ENCODE measurements at regions not wholly inside any gene's neighbourhood (a gene's known extent, or its start where the extent isn't known, plus 50 kb on each side); places are given as distances from the start of the nearest gene placed in this dataset.

DNA sequence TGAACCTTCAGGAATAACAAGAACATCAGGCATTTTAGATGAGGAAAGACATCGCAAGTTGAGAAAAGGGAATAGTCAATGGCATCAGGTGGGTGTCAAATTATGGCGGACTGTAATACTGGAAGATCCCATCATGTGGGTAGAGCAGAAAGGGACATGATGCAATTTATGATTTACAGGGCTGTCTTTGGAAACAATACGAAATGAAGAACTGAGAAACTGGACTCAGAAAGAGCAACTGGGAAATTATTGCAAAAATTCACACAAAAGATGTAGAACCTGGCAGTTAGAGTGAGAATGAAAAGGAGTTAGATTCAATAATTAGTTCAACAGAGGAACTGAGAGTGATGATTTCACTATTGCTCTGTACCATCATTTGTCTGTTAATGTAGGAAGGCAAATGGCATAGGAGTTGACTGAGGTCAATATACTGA is 1635.0 kb upstream of the ACVR2A start:
- BruUV-seq (replicated peaks), result no TSS peak
- intact Hi-C loops (cut with micrococcal nuclease), result no loop called here
- CTCF ChIA-PET, result no interaction called here

DNA sequence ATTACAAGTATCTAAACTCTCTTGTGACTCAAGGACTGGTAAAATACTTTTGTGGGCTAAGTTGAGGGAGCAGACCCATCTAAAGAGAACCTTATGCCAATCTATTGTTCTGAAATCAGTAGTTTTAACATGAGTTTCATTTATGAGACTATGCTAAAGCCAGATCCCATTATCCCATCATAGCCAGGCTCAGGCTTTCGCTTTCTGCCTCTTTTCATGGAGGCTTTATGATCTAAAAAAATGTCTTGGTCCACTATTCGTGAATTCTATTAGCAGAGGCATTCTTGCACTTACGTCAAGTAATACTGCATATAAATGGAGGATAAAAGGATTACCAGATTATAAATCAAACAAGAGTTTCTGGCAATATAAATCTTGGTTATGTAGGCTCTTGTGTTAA is 1636.9 kb upstream of the ACVR2A start:
- TF ChIP-seq EZH2phosphoT487 (IDR thresholded peaks at IDR 0.05; ENCODE audit: borderline replicate concordance, low read length), result no peak
- TF ChIP-seq, protein P1, sequence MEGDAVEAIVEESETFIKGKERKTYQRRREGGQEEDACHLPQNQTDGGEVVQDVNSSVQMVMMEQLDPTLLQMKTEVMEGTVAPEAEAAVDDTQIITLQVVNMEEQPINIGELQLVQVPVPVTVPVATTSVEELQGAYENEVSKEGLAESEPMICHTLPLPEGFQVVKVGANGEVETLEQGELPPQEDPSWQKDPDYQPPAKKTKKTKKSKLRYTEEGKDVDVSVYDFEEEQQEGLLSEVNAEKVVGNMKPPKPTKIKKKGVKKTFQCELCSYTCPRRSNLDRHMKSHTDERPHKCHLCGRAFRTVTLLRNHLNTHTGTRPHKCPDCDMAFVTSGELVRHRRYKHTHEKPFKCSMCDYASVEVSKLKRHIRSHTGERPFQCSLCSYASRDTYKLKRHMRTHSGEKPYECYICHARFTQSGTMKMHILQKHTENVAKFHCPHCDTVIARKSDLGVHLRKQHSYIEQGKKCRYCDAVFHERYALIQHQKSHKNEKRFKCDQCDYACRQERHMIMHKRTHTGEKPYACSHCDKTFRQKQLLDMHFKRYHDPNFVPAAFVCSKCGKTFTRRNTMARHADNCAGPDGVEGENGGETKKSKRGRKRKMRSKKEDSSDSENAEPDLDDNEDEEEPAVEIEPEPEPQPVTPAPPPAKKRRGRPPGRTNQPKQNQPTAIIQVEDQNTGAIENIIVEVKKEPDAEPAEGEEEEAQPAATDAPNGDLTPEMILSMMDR (conservative IDR thresholded peaks at IDR 0.05; ENCODE audit: low read depth, low read length), result no peak
- no peak for TF ChIP-seq EZH2 (IDR thresholded peaks at IDR 0.05; ENCODE audit: low read length, unreplicated experiment)
- CTCF ChIA-PET, result no interaction called here
- H3K27me3 ChIP-seq (ENCODE audit: low read length), result no peaks in the 10 kb centered on the region
- no peak overlapping the region for H3K9ac ChIP-seq (ENCODE audit: low read length)
- no peak overlapping the region for H3K4me3 ChIP-seq (ENCODE audit: low read length)
- ATAC-seq (no peak), DNase-seq (no peak)
- no TSS peak for BruUV-seq (replicated peaks)
- POLR2A ChIA-PET (ENCODE audit: unreplicated experiment), result no interaction called here
- no peaks in the 10 kb centered on the region for H3K79me2 ChIP-seq (ENCODE audit: low read length)
- intact Hi-C loops (cut with micrococcal nuclease), result no loop called here
- no peaks in the 10 kb centered on the region for H3K9me3 ChIP-seq (ENCODE audit: low read length)
- no peaks in the 10 kb centered on the region for H3K36me3 ChIP-seq (ENCODE audit: low read depth, low read length)
- H3K4me1 ChIP-seq (ENCODE audit: insufficient read depth, low read length), result no peaks in the 10 kb centered on the region
- H3K9me2 ChIP-seq (replicated peaks; ENCODE audit: low read length), result no peaks in the 10 kb centered on the region
- no peaks in the 10 kb centered on the region for H4K20me1 ChIP-seq (ENCODE audit: low read length)
- no peak overlapping the region for H2AFZ ChIP-seq (ENCODE audit: low read length)
- H3F3A ChIP-seq (ENCODE audit: low read length, unreplicated experiment), result no peaks in the 10 kb centered on the region
- H3K27ac ChIP-seq (ENCODE audit: low read length), result no peak overlapping the region
- no peak overlapping the region for H3K4me2 ChIP-seq (ENCODE audit: low read length)

More for the DNA sequence above, 1635.0 kb upstream of the ACVR2A start:
- no peak overlapping the region for H3K4me2 ChIP-seq (ENCODE audit: low read length)
- H3F3A ChIP-seq (ENCODE audit: low read length, unreplicated experiment), result no peaks in the 10 kb centered on the region
- TF ChIP-seq EZH2 (IDR thresholded peaks at IDR 0.05; ENCODE audit: low read length, unreplicated experiment) (no peak), EZH2phosphoT487 (IDR thresholded peaks at IDR 0.05; ENCODE audit: borderline replicate concordance, low read length) (no peak)
- TF ChIP-seq, protein P1 (conservative IDR thresholded peaks at IDR 0.05; ENCODE audit: low read depth, low read length), result no peak
- H4K20me1 ChIP-seq (ENCODE audit: low read length), result no peaks in the 10 kb centered on the region
- H3K27me3 ChIP-seq (ENCODE audit: low read length), result no peaks in the 10 kb centered on the region
- H3K9me2 ChIP-seq (replicated peaks; ENCODE audit: low read length), result no peaks in the 10 kb centered on the region
- H3K9ac ChIP-seq (ENCODE audit: low read length), result no peak overlapping the region
- no peak overlapping the region for H3K4me3 ChIP-seq (ENCODE audit: low read length)
- H2AFZ ChIP-seq (ENCODE audit: low read length), result no peak overlapping the region
- no peak for ATAC-seq
- H3K36me3 ChIP-seq (ENCODE audit: low read depth, low read length), result no peaks in the 10 kb centered on the region
- no peak for DNase-seq
- POLR2A ChIA-PET (ENCODE audit: unreplicated experiment), result no interaction called here
- no peaks in the 10 kb centered on the region for H3K4me1 ChIP-seq (ENCODE audit: insufficient read depth, low read length)
- H3K27ac ChIP-seq (ENCODE audit: low read length), result no peak overlapping the region
- no peaks in the 10 kb centered on the region for H3K9me3 ChIP-seq (ENCODE audit: low read length)
- H3K79me2 ChIP-seq (ENCODE audit: low read length), result no peaks in the 10 kb centered on the region

DNA sequence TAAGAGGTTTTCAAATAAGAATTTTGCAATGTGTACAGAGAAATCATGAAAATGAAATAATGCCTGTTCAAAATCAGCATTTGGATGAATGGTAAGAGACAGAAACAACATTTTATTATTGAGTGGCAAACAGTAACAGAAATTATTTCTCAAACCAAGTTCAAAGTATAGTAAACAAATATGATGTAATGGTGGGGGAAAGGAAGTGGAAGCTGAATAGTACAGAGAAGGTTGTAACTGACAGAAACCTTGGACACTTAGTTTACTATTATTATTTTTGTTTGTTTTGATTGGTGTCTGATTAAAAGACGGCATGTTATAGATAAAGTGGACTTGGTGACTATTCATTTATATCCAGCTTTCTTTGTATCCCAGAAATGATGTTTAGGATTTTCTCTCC is 1637.4 kb upstream of the ACVR2A start:
- DNase-seq (no peak), ATAC-seq (no peak)
- H3K9me3 ChIP-seq (ENCODE audit: low read length), result no peaks in the 10 kb centered on the region
- no peaks in the 10 kb centered on the region for H3K4me1 ChIP-seq (ENCODE audit: insufficient read depth, low read length)
- no peak overlapping the region for H3K27ac ChIP-seq (ENCODE audit: low read length)
- H3F3A ChIP-seq (ENCODE audit: low read length, unreplicated experiment), result no peaks in the 10 kb centered on the region
- CTCF ChIA-PET, result no interaction called here
- intact Hi-C loops (cut with micrococcal nuclease), result no loop called here
- H3K9ac ChIP-seq (ENCODE audit: low read length), result no peak overlapping the region
- TF ChIP-seq EZH2 (IDR thresholded peaks at IDR 0.05; ENCODE audit: low read length, unreplicated experiment) (no peak), EZH2phosphoT487 (IDR thresholded peaks at IDR 0.05; ENCODE audit: borderline replicate concordance, low read length) (no peak)
- TF ChIP-seq, protein P1 (conservative IDR thresholded peaks at IDR 0.05; ENCODE audit: low read depth, low read length), result no peak
- H3K79me2 ChIP-seq (ENCODE audit: low read length), result no peaks in the 10 kb centered on the region
- no peak overlapping the region for H2AFZ ChIP-seq (ENCODE audit: low read length)
- H4K20me1 ChIP-seq (ENCODE audit: low read length), result no peaks in the 10 kb centered on the region
- H3K27me3 ChIP-seq (ENCODE audit: low read length), result no peaks in the 10 kb centered on the region
- H3K36me3 ChIP-seq (ENCODE audit: low read depth, low read length), result no peaks in the 10 kb centered on the region
- no TSS peak for BruUV-seq (replicated peaks)
- H3K9me2 ChIP-seq (replicated peaks; ENCODE audit: low read length), result no peaks in the 10 kb centered on the region
- H3K4me2 ChIP-seq (ENCODE audit: low read length), result no peak overlapping the region
- POLR2A ChIA-PET (ENCODE audit: unreplicated experiment), result no interaction called here
- H3K4me3 ChIP-seq (ENCODE audit: low read length), result no peak overlapping the region

Measured in PC-3 (cell line).